ENCODE measurements at regions not wholly inside any gene's neighbourhood (a gene's known extent, or its start where the extent isn't known, plus 50 kb on each side); places are given as distances from the start of the nearest gene placed in this dataset.
A peak's percentile ranks its signal among the peaks of the same experiment; 100 is the strongest.

GRCh38 chr2:78162202-78162601 is 640.0 kb upstream of the LRRTM4 start (continued):
- TF ChIP-seq, protein P1, sequence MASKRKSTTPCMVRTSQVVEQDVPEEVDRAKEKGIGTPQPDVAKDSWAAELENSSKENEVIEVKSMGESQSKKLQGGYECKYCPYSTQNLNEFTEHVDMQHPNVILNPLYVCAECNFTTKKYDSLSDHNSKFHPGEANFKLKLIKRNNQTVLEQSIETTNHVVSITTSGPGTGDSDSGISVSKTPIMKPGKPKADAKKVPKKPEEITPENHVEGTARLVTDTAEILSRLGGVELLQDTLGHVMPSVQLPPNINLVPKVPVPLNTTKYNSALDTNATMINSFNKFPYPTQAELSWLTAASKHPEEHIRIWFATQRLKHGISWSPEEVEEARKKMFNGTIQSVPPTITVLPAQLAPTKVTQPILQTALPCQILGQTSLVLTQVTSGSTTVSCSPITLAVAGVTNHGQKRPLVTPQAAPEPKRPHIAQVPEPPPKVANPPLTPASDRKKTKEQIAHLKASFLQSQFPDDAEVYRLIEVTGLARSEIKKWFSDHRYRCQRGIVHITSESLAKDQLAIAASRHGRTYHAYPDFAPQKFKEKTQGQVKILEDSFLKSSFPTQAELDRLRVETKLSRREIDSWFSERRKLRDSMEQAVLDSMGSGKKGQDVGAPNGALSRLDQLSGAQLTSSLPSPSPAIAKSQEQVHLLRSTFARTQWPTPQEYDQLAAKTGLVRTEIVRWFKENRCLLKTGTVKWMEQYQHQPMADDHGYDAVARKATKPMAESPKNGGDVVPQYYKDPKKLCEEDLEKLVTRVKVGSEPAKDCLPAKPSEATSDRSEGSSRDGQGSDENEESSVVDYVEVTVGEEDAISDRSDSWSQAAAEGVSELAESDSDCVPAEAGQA (IDR thresholded peaks at IDR 0.05; ENCODE audit: low read depth), result no peak
- TF ChIP-seq, protein P1 (CRISPR knock-in tag; IDR thresholded peaks at IDR 0.05; ENCODE audit: borderline replicate concordance), result no peak; the same call in 1 of the 2 replicates
- TF ChIP-seq NFYB (CRISPR knock-in tag; IDR thresholded peaks at IDR 0.05) (no peak), ZFYVE20 (CRISPR knock-in tag; IDR thresholded peaks at IDR 0.05; ENCODE audit: borderline replicate concordance, low read depth) (no peak), RBAK (CRISPR knock-in tag; IDR thresholded peaks at IDR 0.05) (no peak), MAFK (conservative IDR thresholded peaks at IDR 0.05 in 1 of 2, IDR thresholded peaks at IDR 0.05 in 1 of 2; ENCODE audit: low read length in 2 of 2) (no peak), MLLT10 (CRISPR knock-in tag; IDR thresholded peaks at IDR 0.05) (no peak), ZNF230 (CRISPR knock-in tag; IDR thresholded peaks at IDR 0.05) (no peak), ATF1 (CRISPR knock-in tag; IDR thresholded peaks at IDR 0.05) (peak; percentile 57), ZNF232 (CRISPR knock-in tag; IDR thresholded peaks at IDR 0.05; ENCODE audit: borderline replicate concordance) (no peak), MBD4 (IDR thresholded peaks at IDR 0.05; ENCODE audit: borderline replicate concordance, low read length) (peak; percentile 85; the same call in 1 of the 2 replicates), KLF15 (CRISPR knock-in tag; IDR thresholded peaks at IDR 0.05; ENCODE audit: borderline replicate concordance) (no peak), ZNF790 (CRISPR knock-in tag; IDR thresholded peaks at IDR 0.05; ENCODE audit: borderline replicate concordance) (no peak), XBP1 (CRISPR knock-in tag; IDR thresholded peaks at IDR 0.05) (no peak), ZNF7 (CRISPR knock-in tag; IDR thresholded peaks at IDR 0.05) (no peak), ZNF296 (CRISPR knock-in tag; conservative IDR thresholded peaks at IDR 0.05) (no peak), MIXL1 (CRISPR knock-in tag; IDR thresholded peaks at IDR 0.05) (no peak; the same call in none of the 2 replicates), ZNF720 (CRISPR knock-in tag; IDR thresholded peaks at IDR 0.05) (no peak), PHF21A (CRISPR knock-in tag; IDR thresholded peaks at IDR 0.05) (0 out of 2 replicates have a peak, but pooled peaks have one; percentile 16), SRSF4 (IDR thresholded peaks at IDR 0.05; ENCODE audit: low read depth, low read length, poor library complexity, severe bottlenecking) (no peak)
- TF ChIP-seq, protein P2, sequence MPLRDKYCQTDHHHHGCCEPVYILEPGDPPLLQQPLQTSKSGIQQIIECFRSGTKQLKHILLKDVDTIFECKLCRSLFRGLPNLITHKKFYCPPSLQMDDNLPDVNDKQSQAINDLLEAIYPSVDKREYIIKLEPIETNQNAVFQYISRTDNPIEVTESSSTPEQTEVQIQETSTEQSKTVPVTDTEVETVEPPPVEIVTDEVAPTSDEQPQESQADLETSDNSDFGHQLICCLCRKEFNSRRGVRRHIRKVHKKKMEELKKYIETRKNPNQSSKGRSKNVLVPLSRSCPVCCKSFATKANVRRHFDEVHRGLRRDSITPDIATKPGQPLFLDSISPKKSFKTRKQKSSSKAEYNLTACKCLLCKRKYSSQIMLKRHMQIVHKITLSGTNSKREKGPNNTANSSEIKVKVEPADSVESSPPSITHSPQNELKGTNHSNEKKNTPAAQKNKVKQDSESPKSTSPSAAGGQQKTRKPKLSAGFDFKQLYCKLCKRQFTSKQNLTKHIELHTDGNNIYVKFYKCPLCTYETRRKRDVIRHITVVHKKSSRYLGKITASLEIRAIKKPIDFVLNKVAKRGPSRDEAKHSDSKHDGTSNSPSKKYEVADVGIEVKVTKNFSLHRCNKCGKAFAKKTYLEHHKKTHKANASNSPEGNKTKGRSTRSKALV (CRISPR knock-in tag; IDR thresholded peaks at IDR 0.05), result no peak
- TF ChIP-seq, protein P3, sequence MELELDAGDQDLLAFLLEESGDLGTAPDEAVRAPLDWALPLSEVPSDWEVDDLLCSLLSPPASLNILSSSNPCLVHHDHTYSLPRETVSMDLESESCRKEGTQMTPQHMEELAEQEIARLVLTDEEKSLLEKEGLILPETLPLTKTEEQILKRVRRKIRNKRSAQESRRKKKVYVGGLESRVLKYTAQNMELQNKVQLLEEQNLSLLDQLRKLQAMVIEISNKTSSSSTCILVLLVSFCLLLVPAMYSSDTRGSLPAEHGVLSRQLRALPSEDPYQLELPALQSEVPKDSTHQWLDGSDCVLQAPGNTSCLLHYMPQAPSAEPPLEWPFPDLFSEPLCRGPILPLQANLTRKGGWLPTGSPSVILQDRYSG (CRISPR knock-in tag; IDR thresholded peaks at IDR 0.05), result no peak
- TF ChIP-seq, protein P4, sequence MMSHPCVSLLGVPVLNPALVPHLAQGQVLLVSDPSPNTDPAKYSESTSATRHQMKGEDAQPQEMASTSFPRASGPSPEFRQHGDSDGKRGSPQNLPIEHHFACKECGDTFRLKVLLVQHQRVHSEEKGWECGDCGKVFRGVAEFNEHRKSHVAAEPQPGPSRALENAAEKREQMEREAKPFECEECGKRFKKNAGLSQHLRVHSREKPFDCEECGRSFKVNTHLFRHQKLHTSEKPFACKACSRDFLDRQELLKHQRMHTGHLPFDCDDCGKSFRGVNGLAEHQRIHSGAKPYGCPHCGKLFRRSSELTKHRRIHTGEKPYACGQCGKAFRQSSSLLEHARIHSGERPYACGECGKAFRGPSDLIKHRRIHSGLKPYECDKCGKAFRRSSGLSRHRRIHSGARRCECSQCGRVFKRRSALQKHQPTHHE (CRISPR knock-in tag; IDR thresholded peaks at IDR 0.05; ENCODE audit: borderline replicate concordance), result no peak

Data from HepG2 (cell line).